Activated CD8-positive, alpha-beta memory T cell treated with anti-CD3 and anti-CD28 coated beads for 36 hours (primary cell): ENCODE measurements at regions not wholly inside any gene's neighbourhood (a gene's known extent, or its start where the extent isn't known, plus 50 kb on each side); places are given as distances from the start of the nearest gene placed in this dataset.

Source experiments
- CTCF ChIA-PET: fragments of 350-600 bp; sonication (Branson Sonifier 250); formaldehyde crosslinking; loops from one replicate; lab custom pipeline; 2021; ENCODE audit warnings: antibody characterized with exemption; lab: Charles Lee
- POLR2A ChIA-PET: fragments of 350-600 bp; sonication (Branson Sonifier 250); formaldehyde crosslinking; loops from one replicate; lab custom pipeline; 2021; ENCODE audit warnings: antibody characterized with exemption; lab: Charles Lee

GRCh38 chr10:36117890-36118289 is 475.8 kb upstream of the FZD8 start:
- POLR2A ChIA-PET = no interaction called here

DNA sequence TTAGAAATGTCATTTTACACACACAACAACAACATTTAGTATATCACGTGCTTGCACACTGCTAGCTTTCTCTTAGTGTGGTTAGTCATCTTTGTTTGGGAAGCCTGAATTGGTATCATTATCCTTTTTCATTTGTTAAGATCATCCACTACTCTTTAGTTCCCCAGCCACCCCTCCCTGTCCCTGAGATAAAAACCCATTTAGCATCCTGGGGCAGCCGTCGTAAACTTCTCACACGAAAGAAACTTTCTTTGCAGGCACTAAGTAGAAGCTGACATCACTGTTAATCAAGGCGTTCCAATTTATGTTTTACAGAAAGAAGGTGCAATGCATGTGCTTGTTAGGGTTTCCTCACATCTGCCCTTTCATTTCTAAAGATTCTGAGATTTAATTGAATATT is 475.1 kb upstream of the FZD8 start:
- CTCF ChIA-PET = no interaction called here
- POLR2A ChIA-PET = no interaction called here

More at GRCh38 chr10:36117890-36118289, 475.8 kb upstream of the FZD8 start:
- CTCF ChIA-PET = interaction anchor here (0.5 kb wide), 1 partner anchor 990 kb away, joined by 3 read pairs; no protein-coding TSS in a partner anchor

GRCh38 chr10:36116731-36117130 is 474.6 kb upstream of the FZD8 start:
- POLR2A ChIA-PET = no interaction called here
- CTCF ChIA-PET = no interaction called here

DNA sequence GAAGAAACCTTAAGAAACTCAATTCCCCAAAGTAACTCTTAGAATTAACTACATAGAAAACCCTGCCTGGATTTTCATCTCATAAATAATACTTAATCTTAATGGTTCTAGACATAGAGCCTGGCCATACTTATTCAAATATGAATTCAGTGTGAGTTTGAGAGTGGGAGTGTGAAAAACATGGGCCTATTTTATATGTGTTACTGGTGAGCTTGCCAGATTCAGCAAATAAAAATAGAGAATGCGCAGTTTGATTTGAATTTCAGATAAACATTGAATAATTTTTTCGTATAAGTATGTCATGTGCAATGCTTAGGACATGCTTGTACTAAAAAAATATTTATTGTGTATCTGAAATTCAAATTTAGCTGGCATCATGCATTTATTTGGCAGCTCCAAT is 473.9 kb upstream of the FZD8 start:
- CTCF ChIA-PET = no interaction called here

GRCh38 chr10:36115364-36115763 is 473.3 kb upstream of the FZD8 start:
- POLR2A ChIA-PET = no interaction called here
- CTCF ChIA-PET = no interaction called here

More for the DNA sequence above, 473.9 kb upstream of the FZD8 start:
- POLR2A ChIA-PET = no interaction called here

- CTCF ChIA-PET = no interaction called here
- POLR2A ChIA-PET = no interaction called here
Observed at GRCh38 chr10:36114913-36115312, 472.8 kb upstream of the FZD8 start.

DNA sequence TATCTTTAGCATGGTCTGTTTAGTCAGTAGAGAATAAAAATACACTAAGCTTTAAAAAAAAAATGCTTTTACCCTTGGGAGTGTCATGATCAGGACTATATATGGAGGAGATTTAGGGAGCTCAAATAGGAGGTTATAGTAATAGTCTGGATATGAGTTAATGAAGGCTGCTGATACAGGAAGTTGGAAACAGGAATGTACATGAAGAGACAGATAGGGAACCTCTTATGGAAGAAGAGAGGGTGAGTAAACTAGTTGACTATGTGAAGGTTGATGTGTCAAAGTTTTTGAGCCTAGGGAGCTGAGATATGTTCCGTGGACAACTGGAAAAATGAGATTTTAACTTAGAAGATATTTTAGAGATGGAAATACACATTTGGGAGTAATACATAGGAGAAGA is 472.0 kb upstream of the FZD8 start:
- CTCF ChIA-PET = no interaction called here
- POLR2A ChIA-PET = no interaction called here

DNA sequence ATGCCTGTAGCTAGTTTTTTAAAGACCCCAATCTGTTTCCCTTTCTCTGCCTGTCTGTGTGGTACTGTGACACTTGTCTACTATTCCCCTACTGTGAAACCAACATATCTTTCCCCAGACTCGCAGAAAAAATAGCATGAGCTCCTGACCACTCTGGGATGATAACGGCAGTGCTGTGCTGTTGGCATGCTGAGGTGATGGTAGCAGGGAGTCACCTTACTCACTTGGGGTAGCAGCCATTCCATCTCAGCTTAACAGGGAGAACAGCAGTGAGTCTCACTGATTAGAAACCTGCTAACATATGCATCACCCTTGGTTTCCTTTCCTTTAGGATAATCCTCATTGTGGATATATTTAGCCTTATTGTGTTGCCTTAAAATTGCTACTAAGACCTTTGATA is 469.6 kb upstream of the FZD8 start:
- CTCF ChIA-PET = no interaction called here

DNA sequence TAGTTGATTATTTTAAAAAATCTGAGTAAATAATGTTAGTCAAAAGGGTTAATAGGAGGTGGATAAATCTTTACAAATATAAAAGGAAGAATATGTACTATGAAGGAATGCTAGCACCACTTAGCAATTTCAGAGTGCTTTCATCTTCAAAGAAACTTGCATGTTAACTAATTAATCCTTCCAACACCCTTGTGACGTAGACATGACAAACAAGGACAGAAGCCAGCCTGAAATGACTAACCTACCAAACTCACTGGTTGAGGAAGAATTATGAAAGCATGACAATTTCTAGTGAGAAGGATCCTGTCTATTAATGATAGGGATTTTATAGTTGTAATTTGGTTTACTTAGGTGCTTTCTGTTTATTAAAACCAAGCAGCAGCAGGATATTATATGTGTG is 468.0 kb upstream of the FZD8 start:
- ChIA-PET POLR2A (no interaction called here), CTCF (no interaction called here)

More for the DNA sequence above, 469.6 kb upstream of the FZD8 start:
- POLR2A ChIA-PET = no interaction called here

GRCh38 chr10:36109399-36110023 is 467.4 kb upstream of the FZD8 start:
- CTCF ChIA-PET = no interaction called here
- POLR2A ChIA-PET = no interaction called here

DNA sequence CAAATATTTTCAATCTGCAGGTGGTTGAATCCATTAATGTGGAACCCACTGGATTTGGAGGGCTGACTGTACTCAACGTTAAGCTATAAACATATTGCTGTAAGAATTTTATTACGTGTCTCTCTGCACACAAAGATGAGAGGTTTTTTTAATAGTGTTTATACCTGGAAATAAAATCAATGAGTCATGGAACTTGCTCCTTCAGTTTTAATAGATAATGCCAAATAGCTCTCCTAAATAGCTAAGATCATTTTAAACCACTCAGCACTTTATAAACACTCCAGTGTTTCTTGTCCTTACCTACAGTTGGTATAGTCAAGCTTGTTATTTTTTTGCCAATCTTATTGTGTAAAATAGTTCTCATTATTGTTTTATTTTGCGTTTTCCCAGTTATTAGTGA is 455.6 kb upstream of the FZD8 start:
- ChIA-PET POLR2A (no interaction called here), CTCF (no interaction called here)

DNA sequence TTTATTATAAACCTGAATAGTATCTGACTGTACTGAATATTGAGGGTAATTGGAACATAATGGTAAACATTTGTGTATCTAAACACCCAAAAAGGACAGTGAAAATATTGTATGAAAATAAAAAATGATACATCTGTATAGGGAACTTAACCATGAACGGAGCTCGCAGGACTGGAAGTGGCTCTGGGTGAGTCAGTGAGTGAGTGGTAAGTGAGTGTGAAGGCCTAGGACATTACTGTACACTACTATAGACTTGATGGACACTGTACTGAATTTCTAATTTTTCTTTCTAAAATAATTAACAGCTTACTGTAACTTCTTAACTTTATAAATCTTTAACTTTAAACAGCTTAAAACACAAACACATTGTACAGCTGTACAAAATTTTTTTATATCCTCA is 454.5 kb upstream of the FZD8 start:
- CTCF ChIA-PET = no interaction called here
- POLR2A ChIA-PET = no interaction called here

- ChIA-PET CTCF (no interaction called here), POLR2A (no interaction called here)
Observed at GRCh38 chr10:36094096-36094495, 452.0 kb upstream of the FZD8 start.

DNA sequence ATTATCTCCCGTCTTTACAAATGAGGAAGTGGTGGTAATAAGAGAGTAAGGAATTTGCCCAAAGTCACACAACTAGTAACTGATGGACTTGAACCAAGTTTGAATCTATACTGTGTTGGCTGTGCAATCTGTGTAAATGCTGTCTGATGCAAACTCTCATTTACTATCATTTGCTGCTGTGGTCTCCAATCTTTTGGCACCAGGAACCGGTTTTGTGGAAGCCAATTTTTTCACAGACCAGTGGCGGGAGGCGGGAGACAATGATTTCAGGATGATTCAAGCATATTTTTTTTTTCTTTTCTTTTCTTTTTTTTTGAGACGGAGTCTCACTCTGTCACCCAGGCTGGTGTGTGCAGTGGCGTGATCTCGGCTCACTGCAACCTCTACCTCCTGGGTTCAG is 450.0 kb upstream of the FZD8 start:
- CTCF ChIA-PET = no interaction called here
- POLR2A ChIA-PET = no interaction called here

DNA sequence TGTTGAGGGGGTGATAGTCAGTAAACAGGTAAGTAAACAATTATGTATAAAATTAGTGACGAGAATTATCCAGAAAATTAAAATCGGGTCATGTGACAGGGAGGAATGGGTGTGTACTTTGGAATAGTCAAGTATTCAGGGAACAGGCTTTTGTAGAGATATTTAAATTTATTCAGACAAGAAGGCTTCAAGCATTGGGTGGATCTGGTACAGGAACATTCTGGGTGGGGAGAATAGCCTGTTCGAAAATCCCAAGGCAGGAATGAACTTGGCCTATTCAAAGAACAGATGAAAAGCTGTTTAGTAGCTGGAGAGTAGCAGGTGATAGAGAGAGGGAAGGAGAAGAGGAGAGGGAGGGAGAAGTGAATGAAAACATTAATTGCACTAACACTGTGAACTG is 448.9 kb upstream of the FZD8 start:
- ChIA-PET CTCF (no interaction called here), POLR2A (no interaction called here)

DNA sequence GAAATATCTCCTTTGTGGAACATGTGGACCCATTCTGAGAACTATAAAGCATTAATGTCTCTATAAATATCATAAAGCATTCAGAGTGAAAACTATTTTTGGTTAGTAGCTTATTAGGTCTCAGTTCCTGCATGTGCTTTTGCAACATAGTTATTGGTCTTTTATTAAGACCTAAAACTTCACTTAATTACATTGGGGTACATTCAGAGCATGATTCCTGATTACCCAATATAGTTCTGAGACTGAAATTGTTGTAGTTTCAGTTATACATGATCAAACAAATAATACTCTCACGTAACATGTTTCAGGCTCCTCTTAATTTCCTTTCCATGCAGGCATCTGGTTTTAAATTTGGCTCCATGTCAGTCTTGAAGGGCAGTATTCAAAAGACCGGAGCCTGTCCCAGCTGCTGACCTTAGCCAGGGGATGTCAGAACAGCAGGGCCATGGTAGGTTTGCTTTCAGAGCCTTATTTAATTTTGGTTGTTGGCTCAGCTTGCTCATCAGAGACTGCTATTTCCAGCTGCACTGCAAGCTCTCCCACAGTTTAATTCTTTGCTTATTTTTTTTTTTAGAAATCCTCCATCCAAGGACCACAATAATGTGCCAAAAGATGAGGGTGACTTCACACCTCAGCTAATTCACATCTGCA is 447.8 kb upstream of the FZD8 start:
- CTCF ChIA-PET = no interaction called here
- POLR2A ChIA-PET = no interaction called here

- CTCF ChIA-PET = no interaction called here
- POLR2A ChIA-PET = no interaction called here
Observed at GRCh38 chr10:36087006-36088005, 445.2 kb upstream of the FZD8 start.

DNA sequence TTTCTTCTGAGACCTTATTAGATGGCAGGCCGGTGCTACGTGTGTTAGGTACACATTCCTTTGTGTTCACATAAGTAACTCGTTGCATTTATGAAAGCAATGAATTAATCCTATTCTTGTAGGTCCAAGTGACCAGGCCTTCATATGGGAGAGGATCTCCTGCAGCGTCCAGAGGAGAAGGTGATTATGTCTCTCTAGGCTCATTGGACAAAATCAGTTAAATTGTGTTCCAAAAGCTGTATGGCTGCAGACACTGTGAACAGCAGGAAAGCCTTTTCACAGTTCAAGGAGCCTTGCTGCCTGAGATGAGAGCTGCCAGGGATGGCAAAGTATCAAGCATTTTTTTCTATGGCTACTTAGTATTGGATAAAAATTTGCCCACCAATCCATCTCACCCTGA is 433.1 kb upstream of the FZD8 start:
- POLR2A ChIA-PET = no interaction called here
- CTCF ChIA-PET = no interaction called here

GRCh38 chr10:36073796-36074345 is 431.8 kb upstream of the FZD8 start:
- ChIA-PET POLR2A (no interaction called here), CTCF (no interaction called here)

DNA sequence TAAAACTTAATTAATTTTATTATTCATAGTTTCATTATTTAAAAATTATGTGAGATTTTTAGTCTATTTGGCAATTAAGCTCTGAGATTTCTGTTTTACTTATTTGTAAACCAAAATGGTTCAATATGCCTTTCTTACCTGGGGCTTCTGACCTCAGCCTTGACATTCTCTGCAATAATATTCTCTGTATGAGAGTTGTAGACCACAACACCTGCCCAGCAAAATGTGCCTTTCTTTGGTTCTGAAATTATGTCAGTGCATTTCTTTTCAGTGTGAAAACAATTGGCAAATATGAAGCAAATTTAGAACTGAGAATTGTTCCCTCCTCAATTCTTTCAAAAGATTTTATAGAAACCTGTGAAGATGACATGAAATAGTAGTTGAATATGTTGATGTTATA is 426.4 kb upstream of the FZD8 start:
- POLR2A ChIA-PET = no interaction called here
- CTCF ChIA-PET = no interaction called here
